ENCODE measurements at regions not wholly inside any gene's neighbourhood (a gene's known extent, or its start where the extent isn't known, plus 50 kb on each side); places are given as distances from the start of the nearest gene placed in this dataset.

GRCh38 chrX:20913760-20914159 is 460.5 kb upstream of the CNKSR2 start:
- H3K4me3 ChIP-seq (ENCODE audit: control insufficient read depth in 1 of 2, extremely low read depth in 1 of 2, low read length in 1 of 2): no peak overlapping the region
- Mint-ChIP-seq H3K27ac (no peak overlapping the region), H3K36me3 (no peaks in the 10 kb centered on the region), H3K27me3 (peaks cover 2 to 14% of the 10 kb centered on the region in 2 donors), H3K9me3 (no peaks in the 10 kb centered on the region), H3K4me3 (no peak overlapping the region), H3K4me1 (no peaks in the 10 kb centered on the region)
- no peaks in the 10 kb centered on the region for H3K27me3 ChIP-seq (replicated peaks in 1 of 2; ENCODE audit: control insufficient read depth in 2 of 2, extremely low read depth in 1 of 2, insufficient read depth in 2 of 2, low read length in 1 of 2)
- H3K36me3 ChIP-seq (ENCODE audit: control insufficient read depth in 2 of 2, extremely low read depth in 1 of 2, insufficient read depth in 1 of 2, low read length in 1 of 2): no peaks in the 10 kb centered on the region
- no CpG with 5 or more reads among the region's 3 CpGs for WGBS (ENCODE audit: insufficient coverage)
- DNase-seq (no peak), ATAC-seq (replicated peaks in 1 of 4) (no peak)
- no peaks in the 10 kb centered on the region for H3K9me3 ChIP-seq
- CTCF ChIA-PET: no interaction called here
- POLR2A ChIA-PET: no interaction called here
- H3K4me1 ChIP-seq (ENCODE audit: control insufficient read depth in 1 of 2, extremely low read depth in 1 of 2, insufficient read depth in 2 of 2, low read length in 2 of 2): no peaks in the 10 kb centered on the region
- no peak overlapping the region for H3K27ac ChIP-seq (ENCODE audit: low read length)

- no peak for DNase-seq
- no peak overlapping the region for H3K4me3 ChIP-seq (ENCODE audit: control insufficient read depth in 1 of 2, extremely low read depth in 1 of 2, low read length in 1 of 2)
- H3K4me1 ChIP-seq (ENCODE audit: control insufficient read depth in 1 of 2, extremely low read depth in 1 of 2, insufficient read depth in 2 of 2, low read length in 2 of 2): no peaks in the 10 kb centered on the region
- Mint-ChIP-seq H3K4me3 (no peak overlapping the region), H3K9me3 (peaks cover 0 to 4% (median 0%) of the 10 kb centered on the region in 3 donors), H3K36me3 (no peaks in the 10 kb centered on the region), H3K4me1 (no peaks in the 10 kb centered on the region), H3K27me3 (peaks cover 2 to 21% of the 10 kb centered on the region in 2 donors), H3K27ac (no peak overlapping the region)
- H3K9me3 ChIP-seq: no peaks in the 10 kb centered on the region
- H3K27ac ChIP-seq (ENCODE audit: low read length): no peak overlapping the region
- POLR2A ChIA-PET: no interaction called here
- H3K36me3 ChIP-seq (ENCODE audit: control insufficient read depth in 2 of 2, extremely low read depth in 1 of 2, insufficient read depth in 1 of 2, low read length in 1 of 2): no peaks in the 10 kb centered on the region
- CTCF ChIA-PET: no interaction called here
- H3K27me3 ChIP-seq (replicated peaks in 1 of 2; ENCODE audit: control insufficient read depth in 2 of 2, extremely low read depth in 1 of 2, insufficient read depth in 2 of 2, low read length in 1 of 2): peaks cover 0 to 3% of the 10 kb centered on the region in 2 experiments
- no peak for ATAC-seq (replicated peaks in 1 of 4)
Observed at GRCh38 chrX:20906571-20906970, 467.6 kb upstream of the CNKSR2 start.

GRCh38 chrX:20884565-20884964 is 489.7 kb upstream of the CNKSR2 start:
- H3K27ac ChIP-seq (ENCODE audit: low read length): no peak overlapping the region
- Mint-ChIP-seq H3K9me3 (no peaks in the 10 kb centered on the region), H3K36me3 (no peaks in the 10 kb centered on the region), H3K4me3 (no peak overlapping the region), H3K27ac (no peak overlapping the region), H3K4me1 (no peaks in the 10 kb centered on the region), H3K27me3 (peaks cover 0 to 3% of the 10 kb centered on the region in 2 donors)
- no peak for ATAC-seq (replicated peaks in 1 of 4)
- H3K4me3 ChIP-seq (ENCODE audit: control insufficient read depth in 1 of 2, extremely low read depth in 1 of 2, low read length in 1 of 2): no peak overlapping the region
- no peak for DNase-seq
- ChIA-PET POLR2A (no interaction called here), CTCF (no interaction called here)
- H3K36me3 ChIP-seq (ENCODE audit: control insufficient read depth in 2 of 2, extremely low read depth in 1 of 2, insufficient read depth in 1 of 2, low read length in 1 of 2): no peaks in the 10 kb centered on the region
- WGBS (ENCODE audit: insufficient coverage): no CpG with 5 or more reads among the region's 3 CpGs
- no peaks in the 10 kb centered on the region for H3K4me1 ChIP-seq (ENCODE audit: control insufficient read depth in 1 of 2, extremely low read depth in 1 of 2, insufficient read depth in 2 of 2, low read length in 2 of 2)
- H3K9me3 ChIP-seq: no peaks in the 10 kb centered on the region
- no peaks in the 10 kb centered on the region for H3K27me3 ChIP-seq (replicated peaks in 1 of 2; ENCODE audit: control insufficient read depth in 2 of 2, extremely low read depth in 1 of 2, insufficient read depth in 2 of 2, low read length in 1 of 2)

- H3K27ac Mint-ChIP-seq: no peak overlapping the region
- H3K4me1 ChIP-seq (ENCODE audit: control insufficient read depth in 1 of 2, extremely low read depth in 1 of 2, insufficient read depth in 2 of 2, low read length in 2 of 2): no peaks in the 10 kb centered on the region
- peaks cover 6 to 14% (median 8%) of the 10 kb centered on the region in 3 donors for H3K9me3 Mint-ChIP-seq
- H3K36me3 ChIP-seq (ENCODE audit: control insufficient read depth in 2 of 2, extremely low read depth in 1 of 2, insufficient read depth in 1 of 2, low read length in 1 of 2): no peaks in the 10 kb centered on the region
- H3K36me3 Mint-ChIP-seq: no peaks in the 10 kb centered on the region
- H3K4me1 Mint-ChIP-seq: no peaks in the 10 kb centered on the region
- CTCF ChIA-PET: no interaction called here
- H3K27me3 ChIP-seq (replicated peaks in 1 of 2; ENCODE audit: control insufficient read depth in 2 of 2, extremely low read depth in 1 of 2, insufficient read depth in 2 of 2, low read length in 1 of 2): no peaks in the 10 kb centered on the region
- H3K9me3 ChIP-seq: no peaks in the 10 kb centered on the region
- H3K27ac ChIP-seq (ENCODE audit: low read length): no peak overlapping the region
- no peak overlapping the region for H3K4me3 Mint-ChIP-seq
- DNase-seq (no peak), ATAC-seq (replicated peaks in 1 of 4) (no peak)
- H3K27me3 Mint-ChIP-seq: peaks cover 0 to 5% of the 10 kb centered on the region in 2 donors
- POLR2A ChIA-PET: no interaction called here
- no peak overlapping the region for H3K4me3 ChIP-seq (ENCODE audit: control insufficient read depth in 1 of 2, extremely low read depth in 1 of 2, low read length in 1 of 2)
Observed at GRCh38 chrX:20863649-20864048, 510.6 kb upstream of the CNKSR2 start.

GRCh38 chrX:20861113-20861512 is 513.1 kb upstream of the CNKSR2 start:
- no peak overlapping the region for H3K27ac ChIP-seq (ENCODE audit: low read length)
- Mint-ChIP-seq H3K27ac (no peak overlapping the region), H3K27me3 (peaks cover 0 to 5% of the 10 kb centered on the region in 2 donors), H3K36me3 (no peaks in the 10 kb centered on the region), H3K9me3 (peaks cover 6 to 14% (median 8%) of the 10 kb centered on the region in 3 donors), H3K4me1 (no peaks in the 10 kb centered on the region), H3K4me3 (no peak overlapping the region)
- CTCF ChIA-PET: no interaction called here
- POLR2A ChIA-PET: no interaction called here
- no peaks in the 10 kb centered on the region for H3K4me1 ChIP-seq (ENCODE audit: control insufficient read depth in 1 of 2, extremely low read depth in 1 of 2, insufficient read depth in 2 of 2, low read length in 2 of 2)
- DNase-seq (no peak), ATAC-seq (replicated peaks in 1 of 4) (no peak)
- H3K4me3 ChIP-seq (ENCODE audit: control insufficient read depth in 1 of 2, extremely low read depth in 1 of 2, low read length in 1 of 2): no peak overlapping the region
- H3K27me3 ChIP-seq (replicated peaks in 1 of 2; ENCODE audit: control insufficient read depth in 2 of 2, extremely low read depth in 1 of 2, insufficient read depth in 2 of 2, low read length in 1 of 2): no peaks in the 10 kb centered on the region
- no peaks in the 10 kb centered on the region for H3K9me3 ChIP-seq
- 58% methylated on average over 2 of the region's 3 CpGs for WGBS (ENCODE audit: insufficient coverage)
- no peaks in the 10 kb centered on the region for H3K36me3 ChIP-seq (ENCODE audit: control insufficient read depth in 2 of 2, extremely low read depth in 1 of 2, insufficient read depth in 1 of 2, low read length in 1 of 2)

GRCh38 chrX:20857746-20858145 is 516.5 kb upstream of the CNKSR2 start:
- ChIA-PET CTCF (interaction anchor here in 1 of 2 donors (0.6 kb wide), 1 partner anchor 55 kb away, joined by 3 read pairs; no protein-coding TSS in a partner anchor), POLR2A (no interaction called here)
- DNase-seq: no peak
- Histone ChIP-seq H3K27me3 (replicated peaks in 1 of 2; ENCODE audit: control insufficient read depth in 2 of 2, extremely low read depth in 1 of 2, insufficient read depth in 2 of 2, low read length in 1 of 2) (no peaks in the 10 kb centered on the region), H3K27ac (ENCODE audit: low read length) (no peak overlapping the region), H3K36me3 (ENCODE audit: control insufficient read depth in 2 of 2, extremely low read depth in 1 of 2, insufficient read depth in 1 of 2, low read length in 1 of 2) (no peaks in the 10 kb centered on the region), H3K9me3 (no peaks in the 10 kb centered on the region), H3K4me3 (ENCODE audit: control insufficient read depth in 1 of 2, extremely low read depth in 1 of 2, low read length in 1 of 2) (no peak overlapping the region), H3K4me1 (ENCODE audit: control insufficient read depth in 1 of 2, extremely low read depth in 1 of 2, insufficient read depth in 2 of 2, low read length in 2 of 2) (no peaks in the 10 kb centered on the region)
- Mint-ChIP-seq H3K36me3 (no peaks in the 10 kb centered on the region), H3K4me3 (no peak overlapping the region), H3K27ac (no peak overlapping the region), H3K27me3 (peaks cover 0 to 4% of the 10 kb centered on the region in 2 donors), H3K9me3 (peaks cover 6 to 14% (median 8%) of the 10 kb centered on the region in 3 donors), H3K4me1 (no peaks in the 10 kb centered on the region)
- WGBS (ENCODE audit: insufficient coverage): 100% methylated on average over 1 of the region's 3 CpGs
- no peak for ATAC-seq (replicated peaks in 1 of 4)

GRCh38 chrX:20838477-20838876 is 535.7 kb upstream of the CNKSR2 start:
- ATAC-seq (replicated peaks in 1 of 4) (no peak), DNase-seq (no peak)
- CTCF ChIA-PET: no interaction called here
- Mint-ChIP-seq H3K36me3 (no peaks in the 10 kb centered on the region), H3K4me3 (no peak overlapping the region), H3K27ac (no peak overlapping the region), H3K27me3 (peaks cover 0 to 8% of the 10 kb centered on the region in 2 donors), H3K4me1 (no peaks in the 10 kb centered on the region), H3K9me3 (peaks cover 0 to 3% (median 0%) of the 10 kb centered on the region in 3 donors)
- no peak overlapping the region for H3K4me3 ChIP-seq (ENCODE audit: control insufficient read depth in 1 of 2, extremely low read depth in 1 of 2, low read length in 1 of 2)
- no peaks in the 10 kb centered on the region for H3K27me3 ChIP-seq (replicated peaks in 1 of 2; ENCODE audit: control insufficient read depth in 2 of 2, extremely low read depth in 1 of 2, insufficient read depth in 2 of 2, low read length in 1 of 2)
- no peaks in the 10 kb centered on the region for H3K36me3 ChIP-seq (ENCODE audit: control insufficient read depth in 2 of 2, extremely low read depth in 1 of 2, insufficient read depth in 1 of 2, low read length in 1 of 2)
- no peaks in the 10 kb centered on the region for H3K9me3 ChIP-seq
- POLR2A ChIA-PET: no interaction called here
- no peaks in the 10 kb centered on the region for H3K4me1 ChIP-seq (ENCODE audit: control insufficient read depth in 1 of 2, extremely low read depth in 1 of 2, insufficient read depth in 2 of 2, low read length in 2 of 2)
- no CpG with 5 or more reads among the region's 3 CpGs for WGBS (ENCODE audit: insufficient coverage)
- no peak overlapping the region for H3K27ac ChIP-seq (ENCODE audit: low read length)

Data from T-cell (primary cell).